GM13977 (cell line): ENCODE measurements at regions not wholly inside any gene's neighbourhood (a gene's known extent, or its start where the extent isn't known, plus 50 kb on each side); places are given as distances from the start of the nearest gene placed in this dataset.

ENCODE experiments used
- DNase-seq: peaks from one replicate; pipeline ENCODE4 v3.0.0; 2012; ENCODE audit warnings: low spot score
- CTCF ChIP-seq: IDR thresholded peaks from 2 replicates; pipeline ENCODE4 v1.5.1; 2012; ENCODE audit warnings: mild to moderate bottlenecking, control low read depth; ENCODE audit not compliant: insufficient read depth; ENCODE audit errors: extremely low read depth, missing control alignments
- in situ Hi-C: fragments of 300-500 bp; cut with MboI; formaldehyde crosslinking; loops from one replicate; pipeline ENCODE4 v1.12.0; 2022; ENCODE audit warnings: low sequenced_read_pairs, low pct_unique_long_range_greater_than_20kb, mixed read lengths, inconsistent platforms; ENCODE audit not compliant: unreplicated experiment

- TF ChIP-seq CTCF = no peak
- in situ Hi-C loops = no loop called here
- no peak for DNase-seq
Measured at GRCh38 chr6:71072508-71072907, 115.6 kb upstream of the B3GAT2 start.

- in situ Hi-C loops = loop anchor here (25.0 kb wide), 1 partner anchor 110 kb away; no protein-coding TSS in a partner anchor
- DNase-seq = no peak
- TF ChIP-seq CTCF = no peak
Measured at GRCh38 chr6:71077655-71078054, 120.8 kb upstream of the B3GAT2 start.

- no peak for DNase-seq
- TF ChIP-seq CTCF = no peak
- in situ Hi-C loops = loop anchor here (25.0 kb wide), 1 partner anchor 108 kb away; no protein-coding TSS in a partner anchor
Measured at GRCh38 chr6:71079677-71080076, 122.8 kb upstream of the B3GAT2 start.

- in situ Hi-C loops = loop anchor here (25.0 kb wide), 1 partner anchor 107 kb away; no protein-coding TSS in a partner anchor
- DNase-seq = no peak
- no peak for TF ChIP-seq CTCF
Measured at GRCh38 chr6:71080133-71080532, 123.3 kb upstream of the B3GAT2 start.

GRCh38 chr6:71080826-71081225 lies 124.0 kb upstream of the B3GAT2 start:
- in situ Hi-C loops = loop anchor here (25.0 kb wide), 1 partner anchor 106 kb away; no protein-coding TSS in a partner anchor
- DNase-seq = no peak
- no peak for TF ChIP-seq CTCF

GRCh38 chr6:71082033-71082650 lies 125.3 kb upstream of the B3GAT2 start:
- DNase-seq = no peak
- in situ Hi-C loops = loop anchor here (25.0 kb wide), 1 partner anchor 105 kb away; no protein-coding TSS in a partner anchor
- TF ChIP-seq CTCF = no peak
